SK-N-SH (cell line): ENCODE measurements at regions not wholly inside any gene's neighbourhood (a gene's known extent, or its start where the extent isn't known, plus 50 kb on each side); places are given as distances from the start of the nearest gene placed in this dataset.

Experiments
- CTCF ChIA-PET: fragments of 300-600, 350-600 bp; formaldehyde crosslinking; extraction: SDS; loops from one replicate; lab custom pipeline; 2021; lab: Yijun Ruan, JAX
- POLR2A ChIA-PET: fragments of 350-600 bp; sonication (Branson Sonifier 250); formaldehyde crosslinking; extraction: SDS; loops from one replicate; lab custom pipeline; 2020; ENCODE audit warnings: antibody characterized with exemption, inconsistent platforms; lab: Yijun Ruan, JAX
- DNase-seq: peaks from one replicate; pipeline ENCODE4 v3.0.0; 2012
- H2AFZ ChIP-seq: fragments of 200-600 bp; sonication (generic); 2 replicates; pipeline ENCODE4 v1.8.1; 2016; ENCODE audit warnings: antibody characterized with exemption, mild to moderate bottlenecking, low read depth
- H3F3A ChIP-seq: fragments of 200-600 bp; sonication (generic); replicated peaks from 2 replicates; pipeline ENCODE3; 2016; ENCODE audit warnings: antibody characterized with exemption, mild to moderate bottlenecking; ENCODE audit not compliant: insufficient read depth
- H3K27ac ChIP-seq, 2 experiments: fragments of 200-500 bp in 1 of 2; fragments of 200-600 bp in 1 of 2; sonication (Bioruptor generic) in 1 of 2; sonication (generic), shearing (Covaris generic) in 1 of 2; 2 replicates each; pipeline versions ENCODE4 v1.5.1 to v1.6.1; 2014 to 2016; ENCODE audit warnings: low read depth in 2 of 2, inconsistent platforms in 1 of 2, low read length in 1 of 2, mild to moderate bottlenecking in 1 of 2, mixed read lengths in 1 of 2
- H3K27me3 ChIP-seq: fragments of 200-600 bp; sonication (generic), shearing (Covaris generic); 2 replicates; pipeline ENCODE4 v1.6.1; 2016; ENCODE audit warnings: mixed run types; ENCODE audit not compliant: insufficient read depth
- H3K36me3 ChIP-seq, 2 experiments: fragments of 200-500 bp in 1 of 2; fragments of 200-600 bp in 1 of 2; sonication (Bioruptor generic) in 1 of 2; sonication (generic) in 1 of 2; replicated peaks in 1 of 2; 2 replicates each; pipeline versions ENCODE3 to v1.5.1; 2014 to 2016; ENCODE audit warnings: low read length in 1 of 2, mild to moderate bottlenecking in 1 of 2; ENCODE audit not compliant: insufficient read depth in 2 of 2, control insufficient read depth in 1 of 2
- H3K4me1 ChIP-seq, 2 experiments: fragments of 200-500 bp in 1 of 2; fragments of 200-600 bp in 1 of 2; sonication (Bioruptor generic) in 1 of 2; sonication (generic), shearing (Covaris generic) in 1 of 2; 2 replicates each; pipeline versions ENCODE4 v1.5.1 to v1.6.1; 2014 to 2016; ENCODE audit warnings: low read depth in 1 of 2, low read length in 1 of 2, mixed run types in 1 of 2; ENCODE audit not compliant: insufficient read depth in 2 of 2, control insufficient read depth in 1 of 2
- H3K4me2 ChIP-seq: fragments of 200-600 bp; sonication (generic), shearing (Covaris generic); 2 replicates; pipeline ENCODE4 v1.6.1; 2017; ENCODE audit warnings: mixed run types
- H3K4me3 ChIP-seq, 2 experiments: fragments of 200-500 bp in 1 of 2; fragments of 200-600 bp in 1 of 2; sonication (Bioruptor generic) in 1 of 2; sonication (generic), shearing (Covaris generic) in 1 of 2; 2 replicates each; pipeline versions ENCODE4 v1.5.1 to v1.8.1; 2014 to 2016; ENCODE audit warnings: low read depth in 2 of 2, inconsistent platforms in 1 of 2, low read length in 1 of 2, mild to moderate bottlenecking in 1 of 2, mixed read lengths in 1 of 2, moderate library complexity in 1 of 2
- H3K79me2 ChIP-seq: fragments of 200-600 bp; sonication (generic); 2 replicates; pipeline ENCODE4 v1.8.1; 2017; ENCODE audit warnings: mild to moderate bottlenecking; ENCODE audit not compliant: insufficient read depth
- H3K9ac ChIP-seq: fragments of 200-600 bp; sonication (generic); 2 replicates; pipeline ENCODE4 v1.6.1; 2017; ENCODE audit warnings: mixed run types
- H3K9me2 ChIP-seq: fragments of 200-600 bp; sonication (generic); 2 replicates; pipeline ENCODE4 v1.6.1; 2017; ENCODE audit warnings: mixed run types
- H3K9me3 ChIP-seq: fragments of 200-600 bp; sonication (generic); 2 replicates; pipeline ENCODE4 v1.6.1; 2017; ENCODE audit warnings: mixed run types, mild to moderate bottlenecking, moderate library complexity
- H4K20me1 ChIP-seq: fragments of 200-600 bp; sonication (generic); 2 replicates; pipeline ENCODE4 v1.6.1; 2017; ENCODE audit warnings: mild to moderate bottlenecking, mixed run types; ENCODE audit not compliant: insufficient read depth
- ELF1 ChIP-seq: IDR thresholded peaks from 2 replicates; pipeline ENCODE4 v1.4.0; 2012
- EZH2phosphoT487 ChIP-seq: fragments of 200-600 bp; sonication (generic); IDR thresholded peaks from 2 replicates; pipeline ENCODE4 v1.6.1; 2017; ENCODE audit warnings: low read depth, mixed run types, mild to moderate bottlenecking, antibody characterized with exemption, moderate library complexity, borderline replicate concordance
- FOXM1 ChIP-seq: IDR thresholded peaks from 2 replicates; pipeline ENCODE4 v1.4.0; 2012; ENCODE audit warnings: low read depth, mild to moderate bottlenecking
- GABPA ChIP-seq: IDR thresholded peaks from 2 replicates; pipeline ENCODE4 v1.4.0; 2012; ENCODE audit warnings: low read depth, mild to moderate bottlenecking
- NRF1 ChIP-seq: IDR thresholded peaks from 2 replicates; pipeline ENCODE4 v1.6.1; 2012; ENCODE audit warnings: low read depth, mild to moderate bottlenecking, low read length
- RAD21 ChIP-seq: IDR thresholded peaks from 2 replicates; pipeline ENCODE4 v1.6.1; 2012; ENCODE audit warnings: mild to moderate bottlenecking, low read length
- RCOR1 ChIP-seq: fragments of 150-350 bp; IDR thresholded peaks from 2 replicates; pipeline ENCODE4 v1.6.1; 2017; ENCODE audit warnings: antibody characterized with exemption, low read length
- SIN3A ChIP-seq: IDR thresholded peaks from 2 replicates; pipeline ENCODE4 v1.6.1; 2012; ENCODE audit warnings: low read depth, mild to moderate bottlenecking, low read length, moderate library complexity, borderline replicate concordance
- SMC3 ChIP-seq: IDR thresholded peaks from 2 replicates; pipeline ENCODE4 v1.6.1; 2012; ENCODE audit warnings: low read depth, low read length, improper control_type of control experiment
- TAF1 ChIP-seq: IDR thresholded peaks from 2 replicates; pipeline ENCODE4 v1.6.1; 2012; ENCODE audit warnings: low read depth, mild to moderate bottlenecking, low read length, moderate library complexity, borderline replicate concordance
- WGBS: methylation state at CpG from one replicate; pipeline ENCODE4 v1.1.6; 2017; ENCODE audit warnings: low lambda C conversion rate; 5-methylcytosine and 5-hydroxymethylcytosine counted together
- TF ChIP-seq, protein P1 (sequence below): IDR thresholded peaks from 2 replicates; pipeline ENCODE4 v1.4.0; 2012; ENCODE audit warnings: low read depth, borderline replicate concordance
- TF ChIP-seq, protein P2 (sequence below): IDR thresholded peaks from 2 replicates; pipeline ENCODE4 v1.6.1; 2012; ENCODE audit warnings: mild to moderate bottlenecking, low read depth, low read length, moderate library complexity
- TF ChIP-seq, protein P3 (sequence below): IDR thresholded peaks from 2 replicates; pipeline ENCODE4 v1.4.0; 2012; ENCODE audit warnings: low read depth
- TF ChIP-seq, protein P4 (sequence below): fragments of 150-350 bp; IDR thresholded peaks from 2 replicates; pipeline ENCODE4 v1.6.1; 2017; ENCODE audit warnings: antibody characterized with exemption, low read length, low read depth, borderline replicate concordance
- TF ChIP-seq, protein P5 (sequence below): fragments of 150-350 bp; IDR thresholded peaks from 2 replicates; pipeline ENCODE4 v1.6.1; 2016; ENCODE audit warnings: mild to moderate bottlenecking, low read depth, low read length

DNA sequence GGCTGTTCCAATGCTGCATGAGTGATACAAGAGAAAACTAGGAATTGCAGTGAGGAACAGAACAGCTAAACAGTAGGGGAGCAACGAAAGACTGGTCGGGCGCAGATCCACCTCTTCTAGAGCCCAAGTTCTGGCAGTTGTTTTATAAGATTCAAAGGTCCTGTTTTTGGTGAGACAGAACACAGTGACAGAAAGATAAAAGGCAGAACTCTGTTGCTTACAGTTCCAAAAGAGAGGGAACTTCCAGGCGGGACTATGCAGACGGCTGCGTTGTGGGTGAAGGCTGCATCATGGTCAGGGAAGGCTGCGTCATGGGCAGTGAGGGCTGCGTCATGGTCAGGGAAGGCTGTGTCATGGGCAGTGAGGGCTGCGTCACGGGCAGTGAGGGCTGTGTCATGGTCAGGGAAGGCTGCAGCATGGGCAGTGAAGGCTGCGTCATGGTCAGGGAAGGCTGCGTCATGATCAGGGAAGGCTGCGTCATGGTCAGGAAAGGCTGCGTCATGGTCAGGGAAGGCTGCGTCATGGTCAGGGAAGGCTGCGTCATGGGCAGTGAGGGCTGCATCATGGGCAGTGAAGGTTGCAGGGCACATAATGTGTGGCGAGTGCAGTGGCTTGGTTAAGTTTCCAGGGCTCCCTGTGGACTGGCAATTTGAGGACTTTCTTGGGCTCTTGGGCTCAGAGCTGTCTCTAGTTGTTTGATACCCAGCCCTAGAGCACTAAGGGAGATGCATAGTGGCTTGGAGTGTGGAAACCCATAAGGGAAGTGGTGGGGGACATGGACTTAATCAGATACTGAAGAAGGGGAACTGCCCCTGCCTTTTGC, 619.9 kb downstream of the AACS start:
- Histone ChIP-seq H3F3A (no peaks in the 10 kb centered on the region), H2AFZ (no peak overlapping the region), H3K4me3 (no peak overlapping the region), H3K79me2 (no peaks in the 10 kb centered on the region), H3K4me1 (no peaks in the 10 kb centered on the region), H3K36me3 (no peaks in the 10 kb centered on the region), H3K9me3 (no peaks in the 10 kb centered on the region), H3K27me3 (no peaks in the 10 kb centered on the region), H3K27ac (no peak overlapping the region), H3K9me2 (no peaks in the 10 kb centered on the region), H4K20me1 (no peaks in the 10 kb centered on the region), H3K4me2 (no peak overlapping the region), H3K9ac (no peak overlapping the region)
- WGBS = 40% methylated on average over 17 of the region's 17 CpGs
- no peak for TF ChIP-seq RCOR1
- TF ChIP-seq, protein P1, sequence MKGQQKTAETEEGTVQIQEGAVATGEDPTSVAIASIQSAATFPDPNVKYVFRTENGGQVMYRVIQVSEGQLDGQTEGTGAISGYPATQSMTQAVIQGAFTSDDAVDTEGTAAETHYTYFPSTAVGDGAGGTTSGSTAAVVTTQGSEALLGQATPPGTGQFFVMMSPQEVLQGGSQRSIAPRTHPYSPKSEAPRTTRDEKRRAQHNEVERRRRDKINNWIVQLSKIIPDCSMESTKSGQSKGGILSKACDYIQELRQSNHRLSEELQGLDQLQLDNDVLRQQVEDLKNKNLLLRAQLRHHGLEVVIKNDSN = no peak
- ChIA-PET CTCF (interaction anchor here (2.2 kb wide), 1 partner anchor 9 kb away, joined by 8 read pairs; no protein-coding TSS in a partner anchor), POLR2A (no interaction called here)
- no peak for DNase-seq

DNA sequence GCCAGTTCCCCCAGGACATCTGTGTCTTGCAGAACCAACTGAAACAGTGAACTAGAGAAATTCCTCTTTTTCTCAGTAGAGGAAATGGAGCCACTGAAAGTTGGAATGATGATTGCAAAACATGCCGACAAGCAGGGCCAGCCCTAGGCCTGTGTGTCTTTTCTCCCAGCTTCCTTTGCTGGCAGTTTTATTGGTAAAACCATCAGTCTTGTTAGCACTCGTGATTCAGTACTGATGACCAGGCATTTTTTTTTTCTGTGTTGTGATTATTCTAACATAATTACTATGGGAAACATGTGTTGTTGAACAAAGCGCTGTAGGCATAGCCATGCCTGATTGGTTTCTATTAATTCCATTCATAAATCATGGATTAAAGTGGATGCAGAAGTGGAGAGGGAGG, 620.7 kb downstream of the AACS start:
- no peak overlapping the region for H3K4me2 ChIP-seq
- no peak overlapping the region for H3K27ac ChIP-seq
- no peaks in the 10 kb centered on the region for H3K9me3 ChIP-seq
- no peaks in the 10 kb centered on the region for H3K9me2 ChIP-seq
- DNase-seq = no peak
- WGBS = 7% methylated on average over 3 of the region's 3 CpGs
- no peak overlapping the region for H2AFZ ChIP-seq
- no peaks in the 10 kb centered on the region for H3F3A ChIP-seq
- H3K36me3 ChIP-seq = no peaks in the 10 kb centered on the region
- no peaks in the 10 kb centered on the region for H4K20me1 ChIP-seq
- ChIA-PET CTCF (no interaction called here), POLR2A (no interaction called here)
- H3K27me3 ChIP-seq = no peaks in the 10 kb centered on the region
- TF ChIP-seq SIN3A = no peak
- TF ChIP-seq EZH2phosphoT487 = no peak
- TF ChIP-seq FOXM1 = no peak
- TF ChIP-seq, protein P2, sequence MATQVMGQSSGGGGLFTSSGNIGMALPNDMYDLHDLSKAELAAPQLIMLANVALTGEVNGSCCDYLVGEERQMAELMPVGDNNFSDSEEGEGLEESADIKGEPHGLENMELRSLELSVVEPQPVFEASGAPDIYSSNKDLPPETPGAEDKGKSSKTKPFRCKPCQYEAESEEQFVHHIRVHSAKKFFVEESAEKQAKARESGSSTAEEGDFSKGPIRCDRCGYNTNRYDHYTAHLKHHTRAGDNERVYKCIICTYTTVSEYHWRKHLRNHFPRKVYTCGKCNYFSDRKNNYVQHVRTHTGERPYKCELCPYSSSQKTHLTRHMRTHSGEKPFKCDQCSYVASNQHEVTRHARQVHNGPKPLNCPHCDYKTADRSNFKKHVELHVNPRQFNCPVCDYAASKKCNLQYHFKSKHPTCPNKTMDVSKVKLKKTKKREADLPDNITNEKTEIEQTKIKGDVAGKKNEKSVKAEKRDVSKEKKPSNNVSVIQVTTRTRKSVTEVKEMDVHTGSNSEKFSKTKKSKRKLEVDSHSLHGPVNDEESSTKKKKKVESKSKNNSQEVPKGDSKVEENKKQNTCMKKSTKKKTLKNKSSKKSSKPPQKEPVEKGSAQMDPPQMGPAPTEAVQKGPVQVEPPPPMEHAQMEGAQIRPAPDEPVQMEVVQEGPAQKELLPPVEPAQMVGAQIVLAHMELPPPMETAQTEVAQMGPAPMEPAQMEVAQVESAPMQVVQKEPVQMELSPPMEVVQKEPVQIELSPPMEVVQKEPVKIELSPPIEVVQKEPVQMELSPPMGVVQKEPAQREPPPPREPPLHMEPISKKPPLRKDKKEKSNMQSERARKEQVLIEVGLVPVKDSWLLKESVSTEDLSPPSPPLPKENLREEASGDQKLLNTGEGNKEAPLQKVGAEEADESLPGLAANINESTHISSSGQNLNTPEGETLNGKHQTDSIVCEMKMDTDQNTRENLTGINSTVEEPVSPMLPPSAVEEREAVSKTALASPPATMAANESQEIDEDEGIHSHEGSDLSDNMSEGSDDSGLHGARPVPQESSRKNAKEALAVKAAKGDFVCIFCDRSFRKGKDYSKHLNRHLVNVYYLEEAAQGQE = no peak
- TF ChIP-seq SMC3 = no peak
- TF ChIP-seq, protein P3, sequence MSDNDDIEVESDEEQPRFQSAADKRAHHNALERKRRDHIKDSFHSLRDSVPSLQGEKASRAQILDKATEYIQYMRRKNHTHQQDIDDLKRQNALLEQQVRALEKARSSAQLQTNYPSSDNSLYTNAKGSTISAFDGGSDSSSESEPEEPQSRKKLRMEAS = no peak
- TF ChIP-seq, protein P4, sequence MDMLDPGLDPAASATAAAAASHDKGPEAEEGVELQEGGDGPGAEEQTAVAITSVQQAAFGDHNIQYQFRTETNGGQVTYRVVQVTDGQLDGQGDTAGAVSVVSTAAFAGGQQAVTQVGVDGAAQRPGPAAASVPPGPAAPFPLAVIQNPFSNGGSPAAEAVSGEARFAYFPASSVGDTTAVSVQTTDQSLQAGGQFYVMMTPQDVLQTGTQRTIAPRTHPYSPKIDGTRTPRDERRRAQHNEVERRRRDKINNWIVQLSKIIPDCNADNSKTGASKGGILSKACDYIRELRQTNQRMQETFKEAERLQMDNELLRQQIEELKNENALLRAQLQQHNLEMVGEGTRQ = no peak
- TF ChIP-seq, protein P5, sequence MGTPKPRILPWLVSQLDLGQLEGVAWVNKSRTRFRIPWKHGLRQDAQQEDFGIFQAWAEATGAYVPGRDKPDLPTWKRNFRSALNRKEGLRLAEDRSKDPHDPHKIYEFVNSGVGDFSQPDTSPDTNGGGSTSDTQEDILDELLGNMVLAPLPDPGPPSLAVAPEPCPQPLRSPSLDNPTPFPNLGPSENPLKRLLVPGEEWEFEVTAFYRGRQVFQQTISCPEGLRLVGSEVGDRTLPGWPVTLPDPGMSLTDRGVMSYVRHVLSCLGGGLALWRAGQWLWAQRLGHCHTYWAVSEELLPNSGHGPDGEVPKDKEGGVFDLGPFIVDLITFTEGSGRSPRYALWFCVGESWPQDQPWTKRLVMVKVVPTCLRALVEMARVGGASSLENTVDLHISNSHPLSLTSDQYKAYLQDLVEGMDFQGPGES = no peak
- no peak for TF ChIP-seq NRF1
- no peak for TF ChIP-seq RAD21
- no peak for TF ChIP-seq GABPA
- TF ChIP-seq ELF1 = no peak
- TF ChIP-seq TAF1 = no peak
- H3K4me1 ChIP-seq = no peaks in the 10 kb centered on the region
- no peaks in the 10 kb centered on the region for H3K79me2 ChIP-seq
- no peak overlapping the region for H3K4me3 ChIP-seq
- H3K9ac ChIP-seq = no peak overlapping the region
